GM12872 (cell line): ENCODE measurements at regions not wholly inside any gene's neighbourhood (a gene's known extent, or its start where the extent isn't known, plus 50 kb on each side); places are given as distances from the start of the nearest gene placed in this dataset.

Experiments
- TF ChIP-seq, protein P1 (sequence below): IDR thresholded peaks from 3 replicates; pipeline ENCODE4 v1.5.1; 2011; ENCODE audit warnings: low read depth, mild to moderate bottlenecking, low read length, moderate library complexity; ENCODE audit not compliant: insufficient read depth

DNA sequence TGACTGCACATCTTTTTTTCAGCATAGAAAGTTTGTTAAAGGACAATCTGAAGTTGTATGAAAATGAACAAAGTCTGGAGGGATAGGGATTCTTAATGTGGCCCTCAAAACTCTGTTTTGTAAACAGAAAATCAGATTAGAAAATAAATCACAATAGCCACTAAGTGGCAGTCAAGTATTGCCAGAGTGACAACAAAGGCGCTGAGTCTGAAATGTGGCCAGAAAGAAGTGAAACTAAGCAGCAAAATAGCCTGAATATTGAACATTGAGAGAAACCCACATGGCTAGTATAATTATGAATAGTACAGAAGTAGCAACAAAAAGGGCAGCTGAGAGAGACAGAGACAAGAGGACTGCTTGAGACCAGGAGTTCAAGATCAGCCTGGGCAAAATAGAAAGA lies 81.1 kb upstream of the CT45A1 start:
- TF ChIP-seq, protein P1, sequence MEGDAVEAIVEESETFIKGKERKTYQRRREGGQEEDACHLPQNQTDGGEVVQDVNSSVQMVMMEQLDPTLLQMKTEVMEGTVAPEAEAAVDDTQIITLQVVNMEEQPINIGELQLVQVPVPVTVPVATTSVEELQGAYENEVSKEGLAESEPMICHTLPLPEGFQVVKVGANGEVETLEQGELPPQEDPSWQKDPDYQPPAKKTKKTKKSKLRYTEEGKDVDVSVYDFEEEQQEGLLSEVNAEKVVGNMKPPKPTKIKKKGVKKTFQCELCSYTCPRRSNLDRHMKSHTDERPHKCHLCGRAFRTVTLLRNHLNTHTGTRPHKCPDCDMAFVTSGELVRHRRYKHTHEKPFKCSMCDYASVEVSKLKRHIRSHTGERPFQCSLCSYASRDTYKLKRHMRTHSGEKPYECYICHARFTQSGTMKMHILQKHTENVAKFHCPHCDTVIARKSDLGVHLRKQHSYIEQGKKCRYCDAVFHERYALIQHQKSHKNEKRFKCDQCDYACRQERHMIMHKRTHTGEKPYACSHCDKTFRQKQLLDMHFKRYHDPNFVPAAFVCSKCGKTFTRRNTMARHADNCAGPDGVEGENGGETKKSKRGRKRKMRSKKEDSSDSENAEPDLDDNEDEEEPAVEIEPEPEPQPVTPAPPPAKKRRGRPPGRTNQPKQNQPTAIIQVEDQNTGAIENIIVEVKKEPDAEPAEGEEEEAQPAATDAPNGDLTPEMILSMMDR, result peak; percentile 31; the same call in 1 of the 3 replicates

DNA sequence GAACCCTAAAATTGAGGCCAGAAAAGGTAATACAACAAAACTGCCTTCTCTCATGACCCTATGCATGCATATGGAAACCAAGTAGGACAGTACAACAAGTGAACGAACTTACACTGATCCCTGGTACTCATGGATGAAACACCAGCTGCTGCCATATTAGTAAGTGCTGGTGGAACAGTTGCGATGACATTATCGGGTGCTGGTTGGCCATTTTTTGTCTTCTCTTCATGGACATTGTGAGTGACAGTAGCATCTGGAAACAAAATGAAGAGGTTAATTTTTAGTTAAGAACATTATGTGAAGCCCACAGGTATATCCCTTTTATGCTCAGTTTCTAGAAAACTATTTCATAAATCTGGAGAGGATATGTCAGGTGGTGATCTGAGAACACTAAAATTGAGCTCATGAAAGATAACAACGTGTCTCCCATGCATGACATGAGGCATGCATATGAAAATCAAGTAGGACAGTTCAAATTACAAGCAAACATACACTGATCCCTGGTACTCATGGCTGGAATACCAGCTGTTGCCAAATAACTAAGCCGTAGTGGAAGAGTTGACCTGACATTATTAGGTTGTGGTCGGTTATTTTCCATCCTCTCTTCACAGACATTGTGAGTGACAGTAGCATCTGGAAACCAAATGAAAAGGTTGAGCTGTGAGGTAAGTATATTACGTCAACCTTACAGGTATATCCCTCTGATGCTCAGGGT lies 74.2 kb upstream of the CT45A1 start:
- TF ChIP-seq, protein P1, result no peak

DNA sequence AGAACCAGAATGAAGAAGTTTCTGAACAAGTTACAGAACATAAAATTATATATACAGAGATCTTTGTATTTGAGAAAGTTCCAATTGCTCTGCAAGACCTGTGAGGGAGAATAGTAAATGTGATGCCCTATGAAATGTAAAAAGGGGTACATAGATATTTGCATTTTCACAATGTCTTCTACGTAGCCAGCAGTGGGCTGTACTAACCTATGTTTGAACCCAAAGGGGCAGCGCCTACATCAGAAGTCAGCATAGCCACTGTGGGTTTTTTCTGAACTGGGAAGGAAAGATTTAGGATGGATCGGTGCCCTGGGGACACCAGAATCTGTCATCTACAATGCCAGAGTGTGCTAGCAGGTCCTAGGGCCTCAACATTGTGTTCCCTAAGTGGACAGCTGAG lies 69.5 kb upstream of the CT45A1 start:
- TF ChIP-seq, protein P1, result no peak

DNA sequence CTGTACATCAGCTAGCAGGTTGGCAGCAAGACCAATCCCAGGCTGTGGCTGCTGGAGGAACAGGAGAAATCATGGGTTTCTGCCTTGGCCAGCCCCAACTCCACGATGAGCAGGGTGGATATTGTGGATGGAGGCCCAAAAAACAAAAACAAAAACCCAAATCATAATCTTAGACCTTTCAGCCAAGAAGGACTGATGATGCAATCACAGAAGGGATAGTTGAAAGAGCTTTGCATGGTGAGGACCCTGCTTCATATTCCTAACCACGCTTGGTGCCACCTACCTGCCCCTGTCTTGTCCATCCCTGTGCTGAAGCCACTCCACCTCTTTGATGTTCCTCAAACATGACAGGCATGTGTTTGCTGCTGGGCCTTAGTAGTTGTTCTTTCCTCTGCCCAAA lies 68.8 kb upstream of the CT45A1 start:
- TF ChIP-seq, protein P1, result no peak

DNA sequence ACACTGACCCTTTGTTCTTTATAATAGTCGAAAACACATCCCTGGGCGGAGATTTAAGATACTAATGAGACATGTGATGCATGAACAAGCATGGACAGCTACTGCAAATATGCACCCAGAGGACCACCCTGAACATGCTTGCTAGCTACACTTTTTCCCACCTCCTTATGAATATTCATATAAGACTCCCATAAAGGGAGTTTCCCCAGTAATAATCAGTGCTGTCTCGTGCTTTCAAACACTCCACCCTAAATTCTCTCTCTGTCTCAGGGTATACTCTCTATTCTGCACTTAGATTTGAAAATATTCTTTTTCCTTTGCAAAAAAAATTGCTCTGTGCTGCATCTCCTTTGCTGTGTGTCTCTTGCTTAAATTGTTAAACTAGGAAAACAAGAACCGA lies 64.4 kb upstream of the CT45A1 start:
- TF ChIP-seq, protein P1, result no peak

DNA sequence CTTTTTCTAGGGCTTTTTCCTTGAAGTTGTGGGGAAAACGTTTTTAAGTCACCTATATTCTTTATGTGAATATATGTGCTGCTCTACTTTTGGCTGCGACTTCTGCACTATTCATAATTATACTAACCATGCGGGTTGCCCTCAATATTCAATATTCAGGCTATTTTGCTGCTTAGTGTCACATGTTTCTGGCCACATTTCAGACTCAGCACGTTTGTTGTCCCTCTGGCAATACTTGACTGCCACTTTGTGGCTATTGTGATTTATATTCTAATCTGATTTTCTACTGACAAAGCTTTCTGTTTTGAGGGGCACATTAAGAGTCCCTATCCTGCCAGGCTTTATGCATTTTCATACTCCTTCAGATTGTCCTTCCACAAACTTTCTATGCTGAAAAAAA lies 63.9 kb upstream of the CT45A1 start:
- TF ChIP-seq, protein P1, result no peak

DNA sequence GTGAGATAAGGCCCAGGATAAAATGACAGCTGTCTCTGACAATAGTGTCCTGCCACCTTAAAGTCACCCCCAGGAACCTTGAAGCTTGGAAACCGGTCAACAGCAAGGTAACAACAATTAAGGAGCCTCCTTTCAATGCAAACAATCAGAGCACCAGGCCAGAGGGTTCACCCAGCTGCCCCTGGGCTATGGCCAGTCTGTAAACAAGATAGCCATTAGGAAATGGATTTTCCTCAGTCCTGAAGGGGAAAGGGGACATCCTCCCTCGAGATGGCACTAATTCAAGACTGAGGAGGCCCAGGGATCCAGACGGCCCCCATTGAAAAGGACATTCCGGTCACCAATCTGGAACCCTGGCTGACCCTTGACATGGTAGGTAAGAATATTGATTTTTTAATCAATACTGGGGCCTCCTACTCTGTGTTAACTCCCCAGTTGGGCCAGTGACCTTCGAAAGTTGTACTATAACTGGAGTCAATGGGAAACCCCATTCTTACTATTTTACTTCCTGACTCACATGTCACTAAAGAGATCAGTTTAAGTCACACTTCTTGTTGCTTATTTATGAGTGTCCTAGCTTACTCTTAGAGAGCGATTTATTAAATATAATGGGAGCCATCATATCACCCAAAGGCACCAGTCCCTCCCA lies 61.7 kb upstream of the CT45A1 start:
- TF ChIP-seq, protein P1, result no peak
